Breast epithelium (tissue), 4 donors: ENCODE measurements at regions not wholly inside any gene's neighbourhood (a gene's known extent, or its start where the extent isn't known, plus 50 kb on each side); places are given as distances from the start of the nearest gene placed in this dataset.

ENCODE experiments used
- DNase-seq, 2 donors: peaks; one replicate each; pipeline ENCODE4 v3.0.0-alpha.2; 2019; ENCODE audit warnings: low spot score in 2 of 2
- H3K27ac ChIP-seq, 2 donors: fragments of 200-600 bp; sonication (generic) in 1 of 2; one replicate each; pipeline ENCODE4 v1.5.1; 2016 to 2019; ENCODE audit warnings: mild to moderate bottlenecking in 1 of 2
- H3K27me3 ChIP-seq, 2 donors: fragments of 200-600 bp; sonication (generic) in 1 of 2; one replicate each; pipeline versions ENCODE4 v1.5.1 to v1.6.0; 2017 to 2019; ENCODE audit warnings: control low read depth in 1 of 2, mild to moderate bottlenecking in 1 of 2
- H3K36me3 ChIP-seq: fragments of 200-600 bp; one replicate; pipeline ENCODE4 v1.5.1; 2019
- H3K4me1 ChIP-seq, 2 donors: fragments of 200-600 bp; sonication (generic); one replicate each; pipeline ENCODE4 v1.5.1; 2016 to 2019; ENCODE audit warnings: control low read depth in 1 of 2
- H3K4me3 ChIP-seq, 3 donors: fragments of 200-600 bp; sonication (generic); 1 replicate in 2 of 3; 2 replicates in 1 of 3; pipeline ENCODE4 v1.5.1; 2016 to 2019; ENCODE audit warnings: mild to moderate bottlenecking in 3 of 3, moderate library complexity in 2 of 3
- H3K9me3 ChIP-seq, 2 donors: fragments of 200-600 bp; sonication (generic) in 1 of 2; one replicate each; pipeline ENCODE4 v1.5.1; 2016 to 2019; ENCODE audit warnings: control low read depth in 1 of 2
- POLR2A ChIP-seq: fragments of 450-650 bp; IDR thresholded peaks from one replicate; pipeline ENCODE4 v1.6.1; 2016; ENCODE audit warnings: antibody characterized with exemption, mild to moderate bottlenecking, moderate library complexity
- POLR2AphosphoS5 ChIP-seq, 3 donors: sonication (generic); formaldehyde crosslinking; IDR thresholded peaks; one replicate each; pipeline ENCODE4 v1.6.1; 2017; ENCODE audit warnings: antibody characterized with exemption in 3 of 3
- intact Hi-C: fragments of 100-400 bp; cut with DNase I; formaldehyde crosslinking; loops from one replicate; pipeline ENCODE4 v1.15.1; 2023; ENCODE audit warnings: low total_unique reads
- TF ChIP-seq, protein P1 (sequence below), 3 donors: fragments of 450-650 bp; IDR thresholded peaks; one replicate each; pipeline ENCODE4 v1.5.1; 2016 to 2017; ENCODE audit warnings: antibody characterized with exemption in 3 of 3, mild to moderate bottlenecking in 3 of 3, moderate library complexity in 3 of 3

DNA sequence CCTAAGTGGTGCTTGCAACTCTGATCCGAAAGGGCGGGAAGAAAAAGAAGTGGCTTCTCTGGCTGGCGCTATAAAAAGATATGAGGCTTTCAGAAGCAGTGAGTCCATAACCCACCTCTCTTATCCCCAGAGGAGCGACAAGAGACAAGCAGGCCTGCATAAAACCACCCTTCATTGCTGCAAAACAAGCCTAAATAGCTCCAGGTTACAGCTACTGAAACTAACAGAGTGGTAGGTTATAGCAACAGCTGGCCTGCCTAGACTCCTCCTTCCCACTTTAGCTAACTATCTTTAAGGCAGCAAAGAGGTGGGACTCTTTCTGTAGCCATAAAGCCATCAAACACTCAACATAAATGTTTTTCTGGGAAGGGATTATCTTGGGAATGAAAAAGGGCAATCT lies 245.0 kb upstream of the GPR101 start:
- H3K27ac ChIP-seq: no peak overlapping the region
- intact Hi-C loops: no loop called here
- H3K36me3 ChIP-seq: no peaks in the 10 kb centered on the region
- H3K4me1 ChIP-seq: no peaks in the 10 kb centered on the region
- H3K4me3 ChIP-seq: no peak overlapping the region
- H3K27me3 ChIP-seq: peaks cover 0 to 50% of the 10 kb centered on the region in 2 donors
- no peaks in the 10 kb centered on the region for H3K9me3 ChIP-seq
- TF ChIP-seq POLR2AphosphoS5 (IDR thresholded peaks at IDR 0.05) (no peak), POLR2A (no peak)
- TF ChIP-seq, protein P1, sequence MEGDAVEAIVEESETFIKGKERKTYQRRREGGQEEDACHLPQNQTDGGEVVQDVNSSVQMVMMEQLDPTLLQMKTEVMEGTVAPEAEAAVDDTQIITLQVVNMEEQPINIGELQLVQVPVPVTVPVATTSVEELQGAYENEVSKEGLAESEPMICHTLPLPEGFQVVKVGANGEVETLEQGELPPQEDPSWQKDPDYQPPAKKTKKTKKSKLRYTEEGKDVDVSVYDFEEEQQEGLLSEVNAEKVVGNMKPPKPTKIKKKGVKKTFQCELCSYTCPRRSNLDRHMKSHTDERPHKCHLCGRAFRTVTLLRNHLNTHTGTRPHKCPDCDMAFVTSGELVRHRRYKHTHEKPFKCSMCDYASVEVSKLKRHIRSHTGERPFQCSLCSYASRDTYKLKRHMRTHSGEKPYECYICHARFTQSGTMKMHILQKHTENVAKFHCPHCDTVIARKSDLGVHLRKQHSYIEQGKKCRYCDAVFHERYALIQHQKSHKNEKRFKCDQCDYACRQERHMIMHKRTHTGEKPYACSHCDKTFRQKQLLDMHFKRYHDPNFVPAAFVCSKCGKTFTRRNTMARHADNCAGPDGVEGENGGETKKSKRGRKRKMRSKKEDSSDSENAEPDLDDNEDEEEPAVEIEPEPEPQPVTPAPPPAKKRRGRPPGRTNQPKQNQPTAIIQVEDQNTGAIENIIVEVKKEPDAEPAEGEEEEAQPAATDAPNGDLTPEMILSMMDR (IDR thresholded peaks at IDR 0.05): no peak
- no peak for DNase-seq

DNA sequence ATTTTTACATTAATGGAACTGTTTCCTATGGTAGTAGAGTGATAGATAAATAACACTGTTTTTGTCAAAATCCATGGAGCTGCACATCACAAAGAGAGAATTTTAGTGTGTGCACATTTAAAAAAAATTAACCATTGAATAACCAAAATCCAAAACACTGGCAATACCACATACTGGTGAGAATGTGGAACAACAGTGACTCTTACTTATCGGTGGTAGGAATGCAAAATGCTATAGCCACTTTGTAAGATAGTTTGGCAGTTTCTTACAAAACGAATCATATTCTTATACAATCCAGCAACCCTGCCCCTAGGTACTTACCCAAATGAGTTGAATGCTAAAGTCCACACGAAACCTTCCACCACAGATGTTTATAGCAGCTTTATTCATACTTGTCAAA lies 229.6 kb upstream of the GPR101 start:
- intact Hi-C loops: no loop called here
- Histone ChIP-seq H3K27me3 (peaks cover 0 to 20% of the 10 kb centered on the region in 2 donors), H3K4me3 (no peak overlapping the region), H3K4me1 (no peaks in the 10 kb centered on the region), H3K27ac (no peak overlapping the region), H3K9me3 (no peaks in the 10 kb centered on the region), H3K36me3 (no peaks in the 10 kb centered on the region)
- no peak for DNase-seq
- TF ChIP-seq POLR2AphosphoS5 (IDR thresholded peaks at IDR 0.05) (no peak), POLR2A (no peak)
- TF ChIP-seq, protein P1 (IDR thresholded peaks at IDR 0.05): no peak

DNA sequence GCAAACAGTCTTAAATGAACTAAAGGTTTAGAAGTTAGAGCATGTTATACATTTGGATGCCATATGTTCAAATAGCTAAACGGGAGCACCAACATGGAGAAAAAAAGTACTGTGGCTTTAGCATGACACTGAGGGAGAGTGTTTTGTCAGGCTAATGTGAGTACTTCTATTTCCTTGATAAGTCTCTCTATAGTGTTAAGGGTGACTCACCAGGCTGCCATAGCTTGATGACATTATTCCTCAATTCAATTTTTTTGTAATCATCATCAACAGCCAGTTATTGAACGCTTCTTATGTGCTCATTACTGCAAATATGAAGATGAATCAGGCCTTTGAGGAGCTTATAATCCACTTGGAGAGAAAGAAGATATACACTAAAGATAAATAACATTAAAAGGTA lies 211.4 kb upstream of the GPR101 start:
- Histone ChIP-seq H3K27ac (no peak overlapping the region), H3K9me3 (no peaks in the 10 kb centered on the region), H3K27me3 (peaks cover 0 to 21% of the 10 kb centered on the region in 2 donors), H3K4me3 (no peak overlapping the region), H3K4me1 (no peaks in the 10 kb centered on the region), H3K36me3 (no peaks in the 10 kb centered on the region)
- intact Hi-C loops: no loop called here
- TF ChIP-seq POLR2A (no peak), POLR2AphosphoS5 (IDR thresholded peaks at IDR 0.05) (no peak)
- TF ChIP-seq, protein P1 (IDR thresholded peaks at IDR 0.05): no peak
- no peak for DNase-seq

DNA sequence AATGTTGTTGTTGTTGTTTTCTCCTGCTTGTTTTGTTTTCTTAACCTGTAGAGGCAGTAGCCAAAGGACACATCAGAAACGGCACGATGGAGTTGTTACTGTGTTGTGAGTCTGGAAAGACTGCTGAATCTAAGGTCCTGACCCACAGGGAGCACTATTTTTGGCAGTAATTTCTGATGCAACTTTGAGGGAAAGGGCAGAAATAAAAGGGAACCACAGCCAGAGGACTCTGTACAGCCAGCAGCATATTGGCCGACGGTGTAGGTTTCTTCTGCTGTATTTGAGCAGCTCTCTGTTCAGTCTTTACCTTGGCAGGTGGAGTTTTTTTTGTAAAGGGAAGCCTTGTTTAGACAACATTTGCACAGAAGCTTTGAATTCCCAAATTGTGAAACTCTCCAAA lies 203.0 kb upstream of the GPR101 start:
- H3K36me3 ChIP-seq: no peaks in the 10 kb centered on the region
- intact Hi-C loops: no loop called here
- no peaks in the 10 kb centered on the region for H3K9me3 ChIP-seq
- no peaks in the 10 kb centered on the region for H3K4me1 ChIP-seq
- DNase-seq: no peak
- H3K27me3 ChIP-seq: peaks cover 0 to 18% of the 10 kb centered on the region in 2 donors
- no peak overlapping the region for H3K27ac ChIP-seq
- no peak overlapping the region for H3K4me3 ChIP-seq
- TF ChIP-seq, protein P1 (IDR thresholded peaks at IDR 0.05): no peak
- no peak for TF ChIP-seq POLR2AphosphoS5 (IDR thresholded peaks at IDR 0.05)
- no peak for TF ChIP-seq POLR2A

DNA sequence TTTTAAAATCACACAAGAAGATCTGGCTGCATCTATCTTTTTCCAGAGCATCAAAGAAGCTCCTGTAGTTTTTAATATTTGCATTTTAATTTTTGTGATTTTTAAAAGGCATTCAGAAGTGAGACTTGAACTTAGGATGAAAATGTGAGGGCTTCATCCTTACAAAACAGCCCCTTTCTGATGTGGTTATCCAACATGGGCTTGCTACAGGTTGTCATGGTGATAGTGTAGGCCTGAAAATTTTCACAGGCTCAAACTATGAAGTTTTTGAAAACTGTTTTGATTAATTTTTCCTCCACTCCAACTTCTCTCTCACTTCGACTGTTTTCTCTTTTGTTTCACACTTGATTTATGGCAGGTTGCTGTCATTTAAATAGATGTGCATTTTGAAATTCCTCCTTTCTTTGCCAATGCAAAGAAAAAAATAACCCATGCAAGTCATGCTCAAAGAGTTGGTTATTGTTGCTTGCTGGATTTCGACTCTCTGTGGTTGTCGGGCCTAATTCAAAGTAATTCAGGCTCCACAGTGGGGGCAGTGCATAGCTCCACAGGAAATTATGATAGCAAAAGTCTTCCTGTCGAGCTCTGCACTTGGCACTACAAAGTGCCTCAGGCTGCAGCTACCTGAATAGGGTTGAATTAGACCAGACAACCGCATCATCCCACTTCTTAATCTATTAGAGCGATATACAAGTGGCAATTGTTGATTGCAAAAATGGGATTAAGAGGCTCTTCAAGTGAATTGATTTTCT lies 201.0 kb upstream of the GPR101 start:
- Histone ChIP-seq H3K27ac (no peak overlapping the region), H3K9me3 (no peaks in the 10 kb centered on the region), H3K27me3 (peaks cover 0 to 21% of the 10 kb centered on the region in 2 donors), H3K4me3 (no peak overlapping the region), H3K4me1 (no peaks in the 10 kb centered on the region), H3K36me3 (no peaks in the 10 kb centered on the region)
- intact Hi-C loops: no loop called here
- TF ChIP-seq POLR2A: no peak
- TF ChIP-seq, protein P1 (IDR thresholded peaks at IDR 0.05): no peak
- TF ChIP-seq POLR2AphosphoS5 (IDR thresholded peaks at IDR 0.05): no peak
- DNase-seq: no peak
